ENCODE measurements at regions not wholly inside any gene's neighbourhood (a gene's known extent, or its start where the extent isn't known, plus 50 kb on each side); places are given as distances from the start of the nearest gene placed in this dataset.

GRCh38 chr12:69168828-69169227, 70.5 kb upstream of the CPSF6 start:
- no peaks in the 10 kb centered on the region for H3K27me3 ChIP-seq (ENCODE audit: control insufficient read depth in 3 of 3, insufficient read depth in 3 of 3, low read length in 2 of 3)
- ATAC-seq (ENCODE audit: insufficient read depth, low FRiP score) (no peak), DNase-seq (no peak)
- no peak for TF ChIP-seq CTCF (IDR thresholded peaks at IDR 0.05; ENCODE audit: control extremely low read depth, extremely low read depth)
- no peak overlapping the region for H3K4me3 ChIP-seq
- 86 to 92% methylated on average over 3 of the region's 3 CpGs for WGBS, 2 donors
- H3K9ac ChIP-seq (ENCODE audit: insufficient read depth in 1 of 2, low read length in 2 of 2) = no peak overlapping the region
- H3K27ac ChIP-seq (ENCODE audit: low read depth in 1 of 2, low read length in 1 of 2) = no peak overlapping the region
- H3K9me3 ChIP-seq (ENCODE audit: control insufficient read depth in 4 of 4, insufficient read depth in 3 of 4, low read length in 3 of 4) = no peaks in the 10 kb centered on the region
- peaks cover 0 to 4% (median 0%) of the 10 kb centered on the region in 5 donors for H3K4me1 ChIP-seq (ENCODE audit: control insufficient read depth in 5 of 5, insufficient read depth in 5 of 5, low read length in 5 of 5)
- no peaks in the 10 kb centered on the region for H3K36me3 ChIP-seq (ENCODE audit: control insufficient read depth in 4 of 4, insufficient read depth in 4 of 4, low read length in 4 of 4)

DNA sequence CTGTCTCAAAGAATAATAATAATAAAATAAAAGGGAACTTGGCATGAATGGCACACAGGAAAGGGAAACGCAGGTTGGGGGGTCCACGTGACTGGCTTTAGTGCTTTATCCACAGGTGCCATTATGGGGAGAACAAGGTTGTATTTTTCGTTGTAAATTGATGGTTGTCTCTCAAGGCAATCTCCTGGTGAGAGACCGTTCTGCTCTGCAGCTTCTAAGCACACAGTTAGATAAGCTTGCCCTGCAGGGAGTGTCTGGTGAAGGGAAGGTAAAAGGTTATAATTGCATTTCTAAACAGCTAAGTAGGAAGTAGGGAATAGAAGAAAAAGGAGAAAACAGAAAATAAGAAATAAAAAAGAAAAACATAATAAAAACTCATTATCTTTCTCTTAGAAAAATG, 69.1 kb upstream of the CPSF6 start:
- Histone ChIP-seq H3K27me3 (ENCODE audit: control insufficient read depth in 3 of 3, insufficient read depth in 3 of 3, low read length in 2 of 3) (no peaks in the 10 kb centered on the region), H3K9me3 (ENCODE audit: control insufficient read depth in 4 of 4, insufficient read depth in 3 of 4, low read length in 3 of 4) (no peaks in the 10 kb centered on the region), H3K4me1 (ENCODE audit: control insufficient read depth in 5 of 5, insufficient read depth in 5 of 5, low read length in 5 of 5) (peaks cover 0 to 4% (median 0%) of the 10 kb centered on the region in 5 donors), H3K27ac (ENCODE audit: low read depth in 1 of 2, low read length in 1 of 2) (no peak overlapping the region), H3K4me3 (no peak overlapping the region), H3K9ac (ENCODE audit: insufficient read depth in 1 of 2, low read length in 2 of 2) (no peak overlapping the region), H3K36me3 (ENCODE audit: control insufficient read depth in 4 of 4, insufficient read depth in 4 of 4, low read length in 4 of 4) (no peaks in the 10 kb centered on the region)
- no peak for DNase-seq
- 57 to 67% methylated on average over 4 of the region's 4 CpGs for WGBS, 2 donors
- TF ChIP-seq CTCF (IDR thresholded peaks at IDR 0.05; ENCODE audit: control extremely low read depth, extremely low read depth) = no peak
- ATAC-seq (ENCODE audit: insufficient read depth, low FRiP score) = no peak

DNA sequence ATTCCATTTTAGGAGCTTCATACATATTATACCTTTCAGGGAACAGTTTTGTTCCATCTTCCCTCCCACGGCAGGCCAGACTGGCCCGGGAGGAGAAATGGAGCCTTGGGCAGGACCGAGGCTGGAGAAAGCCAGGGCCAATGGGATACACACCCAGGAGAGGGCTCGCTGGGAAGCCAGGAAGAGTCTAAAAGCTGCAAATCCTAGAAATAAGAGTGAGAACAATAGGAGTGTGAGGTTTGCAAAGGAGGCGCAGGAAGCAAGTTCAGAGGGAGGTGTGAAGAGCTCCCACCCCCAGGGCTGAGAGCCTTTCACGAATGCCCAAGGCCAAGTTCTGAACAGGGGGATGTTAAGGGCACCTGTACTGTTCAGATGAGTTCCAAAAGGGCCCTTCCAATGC, 67.5 kb upstream of the CPSF6 start:
- 82 to 87% methylated on average over 6 of the region's 6 CpGs for WGBS, 2 donors
- Histone ChIP-seq H3K36me3 (ENCODE audit: control insufficient read depth in 4 of 4, insufficient read depth in 4 of 4, low read length in 4 of 4) (no peaks in the 10 kb centered on the region), H3K4me3 (no peak overlapping the region), H3K27me3 (ENCODE audit: control insufficient read depth in 3 of 3, insufficient read depth in 3 of 3, low read length in 2 of 3) (no peaks in the 10 kb centered on the region), H3K4me1 (ENCODE audit: control insufficient read depth in 5 of 5, insufficient read depth in 5 of 5, low read length in 5 of 5) (peaks cover 0 to 4% (median 0%) of the 10 kb centered on the region in 5 donors), H3K9me3 (ENCODE audit: control insufficient read depth in 4 of 4, insufficient read depth in 3 of 4, low read length in 3 of 4) (no peaks in the 10 kb centered on the region), H3K27ac (ENCODE audit: low read depth in 1 of 2, low read length in 1 of 2) (no peak overlapping the region), H3K9ac (ENCODE audit: insufficient read depth in 1 of 2, low read length in 2 of 2) (no peak overlapping the region)
- DNase-seq (no peak), ATAC-seq (ENCODE audit: insufficient read depth, low FRiP score) (no peak)
- TF ChIP-seq CTCF (IDR thresholded peaks at IDR 0.05; ENCODE audit: control extremely low read depth, extremely low read depth) = no peak

- no peaks in the 10 kb centered on the region for H3K36me3 ChIP-seq (ENCODE audit: control insufficient read depth in 4 of 4, insufficient read depth in 4 of 4, low read length in 4 of 4)
- peaks cover 0 to 4% (median 0%) of the 10 kb centered on the region in 5 donors for H3K4me1 ChIP-seq (ENCODE audit: control insufficient read depth in 5 of 5, insufficient read depth in 5 of 5, low read length in 5 of 5)
- H3K9me3 ChIP-seq (ENCODE audit: control insufficient read depth in 4 of 4, insufficient read depth in 3 of 4, low read length in 3 of 4) = no peaks in the 10 kb centered on the region
- 82 to 85% methylated on average over 1 of the region's 1 CpG for WGBS, 2 donors
- ATAC-seq (ENCODE audit: insufficient read depth, low FRiP score) (no peak), DNase-seq (no peak)
- no peak overlapping the region for H3K4me3 ChIP-seq
- TF ChIP-seq CTCF (IDR thresholded peaks at IDR 0.05; ENCODE audit: control extremely low read depth, extremely low read depth) = no peak
- H3K9ac ChIP-seq (ENCODE audit: insufficient read depth in 1 of 2, low read length in 2 of 2) = no peak overlapping the region
- no peaks in the 10 kb centered on the region for H3K27me3 ChIP-seq (ENCODE audit: control insufficient read depth in 3 of 3, insufficient read depth in 3 of 3, low read length in 2 of 3)
- no peak overlapping the region for H3K27ac ChIP-seq (ENCODE audit: low read depth in 1 of 2, low read length in 1 of 2)
Measured at GRCh38 chr12:69172491-69172890, 66.9 kb upstream of the CPSF6 start.
